Esophagus muscularis mucosa (tissue), 4 donors: ENCODE measurements at regions not wholly inside any gene's neighbourhood (a gene's known extent, or its start where the extent isn't known, plus 50 kb on each side); places are given as distances from the start of the nearest gene placed in this dataset.

Experiments used
- DNase-seq: peaks from one replicate; pipeline ENCODE4 v3.0.0-alpha.2; 2017; ENCODE audit errors: extremely low spot score
- H3K27ac ChIP-seq, 4 donors: fragments of 200-600 bp; sonication (generic); replicated peaks in 1 of 4; 1 replicate in 3 of 4; 2 replicates in 1 of 4; pipeline ENCODE4 v1.5.1; 2016 to 2019; ENCODE audit warnings: mild to moderate bottlenecking in 1 of 4
- H3K27me3 ChIP-seq, 4 donors: fragments of 200-600 bp; sonication (generic); one replicate each; pipeline versions ENCODE4 v1.5.1 to v1.6.0; 2016 to 2019
- H3K36me3 ChIP-seq, 4 donors: fragments of 200-600 bp; sonication (generic); one replicate each; pipeline ENCODE4 v1.5.1; 2016 to 2019
- H3K4me1 ChIP-seq, 4 donors: fragments of 200-600 bp; sonication (generic); one replicate each; pipeline ENCODE4 v1.5.1; 2016 to 2019
- H3K4me3 ChIP-seq, 4 donors: fragments of 200-600 bp; sonication (generic); 1 replicate in 2 of 4; 2 replicates in 2 of 4; pipeline ENCODE4 v1.5.1; 2016 to 2019; ENCODE audit warnings: mild to moderate bottlenecking in 4 of 4, moderate library complexity in 1 of 4
- H3K9me3 ChIP-seq, 4 donors: fragments of 200-600 bp; sonication (generic); 1 replicate in 3 of 4; 2 replicates in 1 of 4; pipeline ENCODE4 v1.5.1; 2016 to 2019
- EP300 ChIP-seq: sonication (generic); formaldehyde crosslinking; IDR thresholded peaks from one replicate; pipeline ENCODE4 v1.6.1; 2017; ENCODE audit warnings: antibody characterized with exemption
- POLR2A ChIP-seq: fragments of 450-650 bp; IDR thresholded peaks from one replicate; pipeline ENCODE4 v1.6.1; 2017; ENCODE audit warnings: antibody characterized with exemption, moderate library complexity, mild to moderate bottlenecking, low read depth
- POLR2AphosphoS5 ChIP-seq, 2 donors: sonication (generic); formaldehyde crosslinking; IDR thresholded peaks; one replicate each; pipeline ENCODE4 v1.6.1; 2017; ENCODE audit warnings: antibody characterized with exemption in 2 of 2
- WGBS: methylation state at CpG from one replicate; pipeline ENCODE4 v1.1.5; 2018; 5-methylcytosine and 5-hydroxymethylcytosine counted together
- intact Hi-C: fragments of 100-400 bp; cut with DNase I; formaldehyde crosslinking; loops from one replicate; pipeline ENCODE4 v1.15.1; 2023
- TF ChIP-seq, protein P1 (sequence below), 3 experiments: fragments of 200-600 bp in 2 of 3; fragments of 450-650 bp in 1 of 3; sonication (generic) in 2 of 3; IDR thresholded peaks; one replicate each; pipeline ENCODE4 v1.5.1; 2017 to 2019; ENCODE audit warnings: antibody characterized with exemption in 3 of 3, mild to moderate bottlenecking in 2 of 3, moderate library complexity in 1 of 3

DNA sequence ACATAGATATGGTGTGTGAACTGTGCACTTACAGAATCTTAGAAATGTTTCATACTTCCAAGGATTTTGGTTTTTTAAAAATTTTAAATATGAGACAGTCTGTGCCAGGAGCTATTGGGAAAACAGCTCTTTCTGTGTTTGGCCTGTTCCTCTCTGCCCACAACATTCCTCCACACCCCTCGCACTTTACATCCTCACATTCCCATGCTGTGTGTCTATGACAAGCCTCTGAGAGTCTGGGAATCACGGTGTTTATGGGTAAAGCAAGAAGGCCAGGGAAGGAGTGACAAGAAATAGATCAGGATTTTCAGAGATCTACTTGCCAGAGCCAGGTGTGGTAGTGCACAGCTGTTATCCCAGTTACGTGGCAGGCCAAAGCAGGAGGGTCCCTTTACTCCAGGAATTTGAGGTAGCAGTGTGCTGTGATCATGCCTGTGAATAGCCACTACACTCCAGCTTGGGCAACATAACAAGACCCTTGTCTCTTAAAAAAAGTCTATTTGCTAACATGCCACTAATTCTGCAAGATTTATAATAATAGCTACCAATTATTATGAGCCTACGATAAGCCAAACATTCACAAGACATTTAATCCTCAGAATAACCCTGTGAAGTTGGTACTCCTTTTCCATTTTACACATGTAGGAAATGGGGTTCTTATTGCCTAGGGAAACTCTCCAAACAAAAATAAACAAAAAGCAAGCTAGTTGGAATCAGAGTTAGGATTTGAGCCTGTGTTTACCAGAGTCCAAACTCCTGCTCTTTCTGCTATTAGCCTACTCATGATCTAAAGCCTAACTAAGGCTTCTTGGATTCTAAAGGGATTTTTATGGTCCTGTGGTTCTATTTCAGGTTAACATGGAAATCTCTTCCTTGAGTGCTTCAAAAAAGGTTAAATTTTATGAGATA, 168.3 kb upstream of the SP8 start:
- Histone ChIP-seq H3K27me3 (no peaks in the 10 kb centered on the region), H3K9me3 (no peaks in the 10 kb centered on the region), H3K36me3 (no peaks in the 10 kb centered on the region), H3K27ac (no peak overlapping the region), H3K4me1 (no peaks in the 10 kb centered on the region), H3K4me3 (no peak overlapping the region)
- TF ChIP-seq EP300 (no peak), POLR2AphosphoS5 (IDR thresholded peaks at IDR 0.05) (no peak), POLR2A (no peak)
- TF ChIP-seq, protein P1, sequence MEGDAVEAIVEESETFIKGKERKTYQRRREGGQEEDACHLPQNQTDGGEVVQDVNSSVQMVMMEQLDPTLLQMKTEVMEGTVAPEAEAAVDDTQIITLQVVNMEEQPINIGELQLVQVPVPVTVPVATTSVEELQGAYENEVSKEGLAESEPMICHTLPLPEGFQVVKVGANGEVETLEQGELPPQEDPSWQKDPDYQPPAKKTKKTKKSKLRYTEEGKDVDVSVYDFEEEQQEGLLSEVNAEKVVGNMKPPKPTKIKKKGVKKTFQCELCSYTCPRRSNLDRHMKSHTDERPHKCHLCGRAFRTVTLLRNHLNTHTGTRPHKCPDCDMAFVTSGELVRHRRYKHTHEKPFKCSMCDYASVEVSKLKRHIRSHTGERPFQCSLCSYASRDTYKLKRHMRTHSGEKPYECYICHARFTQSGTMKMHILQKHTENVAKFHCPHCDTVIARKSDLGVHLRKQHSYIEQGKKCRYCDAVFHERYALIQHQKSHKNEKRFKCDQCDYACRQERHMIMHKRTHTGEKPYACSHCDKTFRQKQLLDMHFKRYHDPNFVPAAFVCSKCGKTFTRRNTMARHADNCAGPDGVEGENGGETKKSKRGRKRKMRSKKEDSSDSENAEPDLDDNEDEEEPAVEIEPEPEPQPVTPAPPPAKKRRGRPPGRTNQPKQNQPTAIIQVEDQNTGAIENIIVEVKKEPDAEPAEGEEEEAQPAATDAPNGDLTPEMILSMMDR (IDR thresholded peaks at IDR 0.05), result no peak
- intact Hi-C loops, result no loop called here
- 60% methylated on average over 4 of the region's 4 CpGs for WGBS
- no peak for DNase-seq

DNA sequence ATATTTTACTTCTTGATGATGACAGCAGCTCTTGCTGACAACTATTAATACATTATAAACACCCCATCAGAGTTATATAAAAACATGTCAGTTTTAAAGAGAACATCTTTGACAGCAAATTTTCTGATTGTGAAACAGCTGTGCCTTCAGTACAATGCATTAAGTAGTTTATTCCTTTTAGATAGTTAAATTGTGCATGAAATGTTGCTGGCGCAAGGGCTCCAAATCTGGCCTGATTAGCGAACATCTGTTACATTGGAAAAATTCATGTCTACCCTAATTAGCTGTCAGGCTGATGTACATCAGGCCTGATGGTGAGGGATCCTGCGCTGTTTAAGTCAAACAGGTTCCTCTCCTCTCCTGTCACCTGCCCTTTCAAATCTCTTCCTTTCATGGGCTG, 171.9 kb upstream of the SP8 start:
- WGBS, result 35% methylated on average over 3 of the region's 3 CpGs
- no peaks in the 10 kb centered on the region for H3K4me1 ChIP-seq
- H3K27me3 ChIP-seq, result no peaks in the 10 kb centered on the region
- H3K4me3 ChIP-seq, result no peak overlapping the region
- intact Hi-C loops, result no loop called here
- no peaks in the 10 kb centered on the region for H3K9me3 ChIP-seq
- no peak for DNase-seq
- TF ChIP-seq EP300 (no peak), POLR2AphosphoS5 (IDR thresholded peaks at IDR 0.05) (no peak)
- no peak overlapping the region for H3K27ac ChIP-seq
- H3K36me3 ChIP-seq, result no peaks in the 10 kb centered on the region

- Histone ChIP-seq H3K27me3 (no peaks in the 10 kb centered on the region), H3K27ac (no peak overlapping the region), H3K4me3 (no peak overlapping the region), H3K4me1 (no peaks in the 10 kb centered on the region), H3K9me3 (no peaks in the 10 kb centered on the region), H3K36me3 (no peaks in the 10 kb centered on the region)
- intact Hi-C loops, result no loop called here
- DNase-seq, result no peak
- TF ChIP-seq EP300 (no peak), POLR2AphosphoS5 (IDR thresholded peaks at IDR 0.05) (no peak), POLR2A (no peak)
- TF ChIP-seq, protein P1 (IDR thresholded peaks at IDR 0.05), result no peak
- 50% methylated on average over 1 of the region's 1 CpG for WGBS
Measured at GRCh38 chr7:20959281-20959680, 172.6 kb upstream of the SP8 start.

DNA sequence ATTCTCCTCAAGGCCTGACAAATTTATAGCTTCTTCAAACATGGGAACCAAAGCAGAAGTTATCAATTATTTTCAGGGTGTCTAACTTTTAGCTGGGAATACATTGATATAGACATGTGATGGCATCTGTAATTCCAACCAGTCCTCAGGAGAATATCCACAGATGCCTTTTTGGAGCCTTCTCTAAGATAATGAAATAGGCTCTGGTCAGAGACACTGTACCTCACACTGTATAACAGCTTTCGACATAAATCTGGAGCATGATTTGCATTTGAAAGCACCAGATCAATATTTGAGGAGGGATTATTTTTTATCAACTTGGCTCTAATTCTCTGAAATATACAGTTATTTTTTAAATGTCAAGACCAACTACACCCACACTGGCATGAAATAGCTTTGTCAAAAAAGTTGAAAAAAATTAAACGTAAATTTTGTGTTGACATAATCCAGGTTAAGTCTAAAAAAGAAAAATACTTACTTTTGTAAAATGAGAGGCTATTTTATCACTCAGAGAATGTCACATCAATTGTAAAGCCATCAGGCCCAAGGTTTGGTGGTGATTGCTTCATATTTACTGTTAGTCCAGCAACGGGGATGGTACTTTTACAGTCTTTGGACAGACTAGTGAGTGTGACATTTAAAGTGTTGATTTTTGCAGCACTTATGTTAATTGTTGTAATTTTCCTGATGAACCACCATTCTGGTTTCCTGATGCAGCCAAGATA, 177.0 kb upstream of the SP8 start:
- intact Hi-C loops, result no loop called here
- Histone ChIP-seq H3K9me3 (no peaks in the 10 kb centered on the region), H3K36me3 (no peaks in the 10 kb centered on the region), H3K4me3 (no peak overlapping the region), H3K4me1 (no peaks in the 10 kb centered on the region), H3K27me3 (no peaks in the 10 kb centered on the region), H3K27ac (no peak overlapping the region)
- DNase-seq, result no peak
- TF ChIP-seq, protein P1 (IDR thresholded peaks at IDR 0.05), result no peak
- TF ChIP-seq POLR2AphosphoS5 (IDR thresholded peaks at IDR 0.05), result no peak
- TF ChIP-seq POLR2A, result no peak
- TF ChIP-seq EP300, result no peak
- 79% methylated on average over 3 of the region's 3 CpGs for WGBS

GRCh38 chr7:20964281-20964918, 177.7 kb upstream of the SP8 start:
- no peak overlapping the region for H3K4me3 ChIP-seq
- no peaks in the 10 kb centered on the region for H3K9me3 ChIP-seq
- no peak for DNase-seq
- H3K36me3 ChIP-seq, result no peaks in the 10 kb centered on the region
- H3K27ac ChIP-seq, result no peak overlapping the region
- WGBS, result 77% methylated on average over 5 of the region's 5 CpGs
- intact Hi-C loops, result no loop called here
- no peaks in the 10 kb centered on the region for H3K27me3 ChIP-seq
- TF ChIP-seq POLR2AphosphoS5 (IDR thresholded peaks at IDR 0.05), result no peak
- no peak for TF ChIP-seq POLR2A
- H3K4me1 ChIP-seq, result no peaks in the 10 kb centered on the region
